HTR-8/SVneo (cell line): ENCODE measurements at regions not wholly inside any gene's neighbourhood (a gene's known extent, or its start where the extent isn't known, plus 50 kb on each side); places are given as distances from the start of the nearest gene placed in this dataset.

Source experiments
- DNase-seq: peaks from one replicate; pipeline ENCODE4 v3.0.0; 2011; ENCODE audit warnings: low spot score, mixed read lengths; ENCODE audit not compliant: insufficient read length
- FAIRE-seq: peaks from 2 replicates; lab custom pipeline; 2011; peaks lifted over from hg19 to GRCh38; lab: Jason Lieb, UNC

DNA sequence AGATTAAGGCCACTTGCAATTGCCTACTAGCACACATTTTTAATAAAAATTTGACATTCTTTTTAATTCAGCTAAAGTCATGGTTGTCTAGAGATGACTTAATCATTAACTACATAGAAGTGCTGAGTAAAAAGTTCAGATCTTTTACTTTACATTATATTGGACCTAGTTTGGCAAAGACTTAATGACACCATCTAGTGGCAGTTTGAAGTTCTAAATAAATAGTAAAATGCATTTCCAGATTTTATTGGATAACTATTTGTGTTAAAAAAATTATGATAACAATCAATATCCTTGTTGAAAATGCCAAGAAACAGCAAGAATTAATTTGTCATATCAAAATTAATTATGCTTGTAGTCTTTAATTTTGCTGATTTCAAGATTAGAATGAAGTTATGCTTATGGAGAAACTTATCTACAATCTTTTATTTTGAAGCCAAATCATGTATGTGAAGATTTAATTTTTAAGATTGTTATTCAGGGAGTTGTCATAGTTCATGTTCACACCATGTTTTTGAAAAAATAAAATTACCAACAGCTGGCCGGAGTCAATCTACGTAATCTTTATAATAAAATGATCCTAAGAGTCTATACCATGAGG, 69.6 kb upstream of the PJA2 start:
- DNase-seq (no peak), FAIRE-seq (no peak)

DNA sequence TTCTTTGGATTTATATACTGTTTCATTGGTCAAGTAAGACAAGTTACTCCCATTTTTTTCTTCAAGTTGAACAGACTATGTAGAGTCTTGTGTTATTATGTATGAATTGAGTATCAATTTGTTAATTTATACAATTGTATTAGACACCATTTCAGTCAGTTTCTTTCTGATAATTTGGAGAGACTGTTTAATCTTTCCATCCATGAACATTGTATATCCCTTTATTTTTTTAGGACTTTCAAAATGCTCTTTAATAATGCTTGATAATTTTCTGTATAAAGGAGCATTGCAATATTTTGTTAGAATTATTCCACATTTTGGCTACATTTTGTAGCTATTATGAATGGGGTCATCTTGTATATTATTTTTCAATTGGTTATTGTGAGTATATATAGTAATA, 69.1 kb upstream of the PJA2 start:
- FAIRE-seq (no peak), DNase-seq (no peak)

DNA sequence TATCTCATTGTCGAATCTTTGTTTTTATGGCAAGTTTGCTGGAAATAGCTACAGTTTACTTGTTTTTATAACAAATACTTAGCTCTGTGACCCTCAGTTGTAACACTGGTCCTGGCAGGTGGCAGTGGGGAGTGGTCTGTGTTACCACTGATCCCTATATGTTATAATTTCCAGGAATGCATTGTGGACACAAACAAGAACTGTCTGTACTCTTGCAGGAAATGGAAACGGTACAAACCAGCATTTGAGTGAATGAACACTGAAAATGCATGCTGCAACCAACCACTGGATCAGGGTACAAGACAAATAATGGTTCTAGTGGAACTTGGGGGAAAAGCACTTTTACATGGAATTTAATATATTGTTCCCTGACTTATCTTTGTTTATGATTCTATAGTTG, 66.5 kb upstream of the PJA2 start:
- no peak for DNase-seq
- no peak for FAIRE-seq

DNA sequence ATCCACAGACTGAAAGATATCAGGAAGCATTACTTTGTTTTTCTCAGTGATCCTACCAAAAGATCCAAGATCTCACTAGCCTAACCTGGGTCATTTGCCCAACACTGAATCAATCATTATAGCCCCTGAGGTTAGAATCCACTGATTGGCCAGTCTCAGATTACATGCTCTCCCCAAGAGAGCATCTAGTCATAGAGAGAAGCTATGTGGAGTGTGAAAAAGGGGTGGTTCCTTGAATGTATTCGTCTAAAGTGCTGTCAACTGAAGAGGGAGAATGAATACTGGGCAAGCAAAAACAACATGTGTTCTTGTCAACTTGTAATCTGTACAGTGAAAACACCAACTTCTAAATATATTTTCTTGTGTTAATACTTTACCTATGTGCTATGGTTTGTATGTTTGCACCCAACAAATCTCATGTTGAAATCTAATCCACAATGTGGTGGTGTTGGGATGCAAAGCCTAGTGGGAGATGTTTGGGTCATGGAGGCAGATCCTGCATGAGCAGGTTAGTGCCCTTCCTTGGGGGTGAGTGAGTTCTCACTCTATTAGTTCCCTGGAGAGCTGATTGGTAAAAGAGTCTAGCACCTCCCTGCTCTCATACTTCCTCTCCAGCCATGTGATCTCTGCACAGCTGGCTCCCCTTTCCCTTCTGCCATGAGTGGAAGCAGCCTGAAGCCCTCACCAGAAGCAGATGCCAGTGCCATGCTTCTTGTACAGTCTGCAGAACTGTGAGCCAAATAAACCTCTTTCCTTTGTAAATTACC, 60.3 kb upstream of the PJA2 start:
- FAIRE-seq (no peak), DNase-seq (no peak)

DNA sequence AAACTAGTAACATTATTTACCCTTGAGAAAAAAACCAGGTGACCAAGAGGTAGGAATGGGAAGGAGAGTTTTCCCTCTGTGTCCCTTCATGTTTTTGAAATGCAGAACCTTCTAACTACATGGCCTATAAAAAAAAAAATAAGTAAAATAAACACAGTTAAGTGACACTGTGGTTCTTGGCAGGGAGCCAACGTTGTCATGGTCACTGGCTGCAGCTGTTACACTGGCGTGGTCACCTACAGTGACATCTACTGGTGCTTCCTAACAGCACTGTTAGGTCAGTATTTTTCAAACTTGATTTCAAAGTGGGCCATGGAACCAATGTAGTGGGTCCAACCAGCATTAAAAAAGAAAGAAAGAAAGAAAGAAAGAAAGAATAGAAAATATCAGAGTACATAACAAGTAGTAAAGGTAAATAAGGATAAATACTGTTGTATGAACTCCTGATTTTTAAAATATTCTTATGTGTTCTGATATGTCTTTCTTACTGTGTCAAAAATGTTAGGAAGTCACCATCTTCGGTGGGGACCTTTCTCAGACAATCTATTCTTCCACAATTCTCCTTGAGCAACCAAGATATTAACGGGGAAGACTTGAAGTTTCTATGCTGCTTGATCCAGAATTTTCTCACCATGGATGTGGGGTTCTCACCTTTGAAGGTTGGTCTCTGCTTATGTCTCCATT, 59.1 kb upstream of the PJA2 start:
- peak; percentile 75 for DNase-seq
- FAIRE-seq, result peak; percentile 93

DNA sequence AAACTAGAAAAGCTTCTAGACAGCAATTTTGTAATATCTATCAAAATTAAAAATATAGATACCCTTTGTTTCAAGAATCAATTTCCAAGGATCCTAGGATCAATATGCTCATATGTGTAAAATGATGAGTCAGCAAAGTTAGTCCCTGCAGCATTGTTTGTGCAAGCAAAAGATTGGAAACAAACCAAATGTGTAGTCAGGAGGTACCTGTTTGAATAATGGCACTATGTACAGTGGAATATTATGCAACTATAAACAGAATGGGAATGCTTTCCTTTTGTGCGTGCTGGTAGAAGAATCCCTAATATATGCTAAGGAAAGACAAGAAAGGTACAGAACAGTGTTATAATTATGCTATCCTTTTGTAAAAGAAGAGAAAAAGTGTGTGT, 58.5 kb upstream of the PJA2 start:
- FAIRE-seq (no peak), DNase-seq (no peak)

DNA sequence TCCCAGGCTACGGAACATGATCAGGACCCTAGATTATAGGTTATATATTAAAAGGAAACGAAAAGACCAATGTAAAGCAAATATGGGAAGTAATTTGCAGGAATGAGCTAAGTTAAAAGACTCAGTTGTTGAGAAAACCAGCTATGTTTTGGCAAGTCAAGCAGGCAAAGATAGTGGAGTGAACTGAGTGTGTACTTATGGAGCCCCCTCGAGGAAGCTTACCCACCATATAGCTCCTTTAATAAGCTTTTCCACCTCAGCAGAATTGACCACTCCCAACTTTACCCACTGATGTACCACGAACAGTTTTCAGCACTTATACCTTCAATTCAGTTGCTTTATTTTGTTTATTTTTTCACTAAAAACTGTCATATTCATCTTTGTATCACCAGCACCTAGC, 57.3 kb upstream of the PJA2 start:
- DNase-seq (no peak), FAIRE-seq (no peak)
